WERI-Rb-1 (cell line): ENCODE measurements at regions not wholly inside any gene's neighbourhood (a gene's known extent, or its start where the extent isn't known, plus 50 kb on each side); places are given as distances from the start of the nearest gene placed in this dataset.

ENCODE experiments used
- DNase-seq: peaks from one replicate; pipeline ENCODE4 v3.0.0-alpha.2; 2020
- H3K27ac ChIP-seq: fragments of 250-450 bp; sonication (Bioruptor Pico); 2 replicates; pipeline ENCODE4 v1.5.1; 2020; ENCODE audit warnings: mild to moderate bottlenecking, moderate library complexity
- H3K27me3 ChIP-seq: fragments of 250-450 bp; sonication (Bioruptor Pico); 2 replicates; pipeline ENCODE4 v1.5.1; 2021; ENCODE audit warnings: mild to moderate bottlenecking, low read depth, moderate library complexity; ENCODE audit not compliant: insufficient read depth, severe bottlenecking
- H3K36me3 ChIP-seq: fragments of 250-450 bp; sonication (Bioruptor Pico); 2 replicates; pipeline ENCODE4 v1.5.1; 2020; ENCODE audit warnings: mild to moderate bottlenecking, moderate library complexity
- H3K4me3 ChIP-seq: 2 replicates; pipeline ENCODE4 v1.5.1; 2011; ENCODE audit warnings: low read depth, mild to moderate bottlenecking, control low read depth, low read length
- H3K9me3 ChIP-seq: fragments of 250-450 bp; sonication (Bioruptor Pico); 2 replicates; pipeline ENCODE4 v1.5.1; 2021; ENCODE audit warnings: mild to moderate bottlenecking, moderate library complexity; ENCODE audit not compliant: severe bottlenecking
- CTCF ChIP-seq: IDR thresholded peaks from 2 replicates; pipeline ENCODE4 v1.5.1; 2011; ENCODE audit warnings: low read depth, mild to moderate bottlenecking, control low read depth, inconsistent platforms, low read length

GRCh38 chr20:19807946-19808330 is 49.9 kb downstream of the RIN2 start:
- H3K27me3 ChIP-seq, result no peaks in the 10 kb centered on the region
- DNase-seq, result no peak
- no peaks in the 10 kb centered on the region for H3K9me3 ChIP-seq
- TF ChIP-seq CTCF, result no peak
- H3K36me3 ChIP-seq, result no peaks in the 10 kb centered on the region
- no peak overlapping the region for H3K4me3 ChIP-seq
- no peak overlapping the region for H3K27ac ChIP-seq

- no peaks in the 10 kb centered on the region for H3K9me3 ChIP-seq
- no peak for DNase-seq
- H3K27ac ChIP-seq, result no peak overlapping the region
- H3K4me3 ChIP-seq, result no peak overlapping the region
- no peaks in the 10 kb centered on the region for H3K27me3 ChIP-seq
- no peaks in the 10 kb centered on the region for H3K36me3 ChIP-seq
- no peak for TF ChIP-seq CTCF
Observed at GRCh38 chr20:19808498-19808897, 50.4 kb downstream of the RIN2 start.

GRCh38 chr20:19809505-19809904 is 51.4 kb downstream of the RIN2 start:
- no peak for DNase-seq
- H3K27ac ChIP-seq, result no peak overlapping the region

GRCh38 chr20:19811231-19811630 is 53.2 kb downstream of the RIN2 start:
- H3K27ac ChIP-seq, result no peak overlapping the region
- no peak for DNase-seq

More at GRCh38 chr20:19809505-19809904, 51.4 kb downstream of the RIN2 start:
- no peak overlapping the region for H3K4me3 ChIP-seq
- H3K9me3 ChIP-seq, result no peaks in the 10 kb centered on the region
- H3K27me3 ChIP-seq, result no peaks in the 10 kb centered on the region
- no peak for TF ChIP-seq CTCF
- H3K36me3 ChIP-seq, result no peaks in the 10 kb centered on the region

GRCh38 chr20:19812056-19812455 is 54.0 kb downstream of the RIN2 start:
- no peak for DNase-seq
- no peak for TF ChIP-seq CTCF
- H3K27ac ChIP-seq, result no peak overlapping the region
- no peaks in the 10 kb centered on the region for H3K9me3 ChIP-seq
- H3K36me3 ChIP-seq, result no peaks in the 10 kb centered on the region
- no peak overlapping the region for H3K4me3 ChIP-seq
- H3K27me3 ChIP-seq, result no peaks in the 10 kb centered on the region

More at GRCh38 chr20:19811231-19811630, 53.2 kb downstream of the RIN2 start:
- no peaks in the 10 kb centered on the region for H3K27me3 ChIP-seq
- no peak overlapping the region for H3K4me3 ChIP-seq
- no peaks in the 10 kb centered on the region for H3K36me3 ChIP-seq
- no peaks in the 10 kb centered on the region for H3K9me3 ChIP-seq
- no peak for TF ChIP-seq CTCF

GRCh38 chr20:19812696-19813095 is 54.6 kb downstream of the RIN2 start:
- Histone ChIP-seq H3K27ac (no peak overlapping the region), H3K27me3 (no peaks in the 10 kb centered on the region), H3K9me3 (no peaks in the 10 kb centered on the region), H3K36me3 (no peaks in the 10 kb centered on the region), H3K4me3 (no peak overlapping the region)
- TF ChIP-seq CTCF, result no peak
- DNase-seq, result no peak
